ENCODE measurements at regions not wholly inside any gene's neighbourhood (a gene's known extent, or its start where the extent isn't known, plus 50 kb on each side); places are given as distances from the start of the nearest gene placed in this dataset.

DNA sequence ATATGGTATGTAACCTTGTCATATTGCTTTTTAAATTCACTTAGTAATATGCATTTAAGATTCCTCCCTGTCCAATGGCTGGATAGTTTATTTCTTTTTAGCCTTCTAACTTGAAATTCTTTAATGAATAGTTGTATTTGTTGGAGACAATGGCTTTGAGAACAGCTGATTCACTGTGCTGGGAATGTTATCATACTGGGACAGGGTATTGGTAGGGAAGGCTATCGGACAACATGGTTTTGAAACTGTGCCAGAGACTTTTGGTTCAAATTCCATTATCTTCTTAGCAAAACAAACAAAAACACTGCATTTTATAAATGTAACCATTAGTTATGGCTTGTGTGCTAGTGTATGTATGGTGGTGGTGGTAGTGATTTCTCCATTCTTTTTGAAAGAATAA, 517.1 kb upstream of the ANKRD30A start:
- POLR2A ChIA-PET, result no interaction called here
- Mint-ChIP-seq H3K4me1 (ENCODE audit: low read depth) (no peaks in the 10 kb centered on the region), H3K27ac (no peak overlapping the region), H3K4me3 (no peak overlapping the region), H3K36me3 (ENCODE audit: low read depth) (no peaks in the 10 kb centered on the region), H3K27me3 (no peaks in the 10 kb centered on the region), H3K9me3 (peaks cover 2% of the 10 kb centered on the region)
- no peak for TF ChIP-seq CTCF (IDR thresholded peaks at IDR 0.05)
- CTCF ChIA-PET, result no interaction called here
- intact Hi-C loops (cut with micrococcal nuclease), result no loop called here
- DNase-seq (no peak), ATAC-seq (no peak)

GRCh38 chr10:36606234-36606839, 519.1 kb upstream of the ANKRD30A start:
- DNase-seq (no peak), ATAC-seq (no peak)
- intact Hi-C loops (cut with micrococcal nuclease), result no loop called here
- CTCF ChIA-PET, result no interaction called here
- Mint-ChIP-seq H3K36me3 (ENCODE audit: low read depth) (no peaks in the 10 kb centered on the region), H3K4me3 (no peak overlapping the region), H3K27me3 (no peaks in the 10 kb centered on the region), H3K9me3 (peaks cover 2% of the 10 kb centered on the region), H3K27ac (no peak overlapping the region), H3K4me1 (ENCODE audit: low read depth) (no peaks in the 10 kb centered on the region)
- POLR2A ChIA-PET, result no interaction called here
- no peak for TF ChIP-seq CTCF (IDR thresholded peaks at IDR 0.05)

- POLR2A ChIA-PET, result no interaction called here
- TF ChIP-seq CTCF (IDR thresholded peaks at IDR 0.05), result no peak
- no peak overlapping the region for H3K4me3 Mint-ChIP-seq
Observed at GRCh38 chr10:36604316-36604715, 521.1 kb upstream of the ANKRD30A start.

DNA sequence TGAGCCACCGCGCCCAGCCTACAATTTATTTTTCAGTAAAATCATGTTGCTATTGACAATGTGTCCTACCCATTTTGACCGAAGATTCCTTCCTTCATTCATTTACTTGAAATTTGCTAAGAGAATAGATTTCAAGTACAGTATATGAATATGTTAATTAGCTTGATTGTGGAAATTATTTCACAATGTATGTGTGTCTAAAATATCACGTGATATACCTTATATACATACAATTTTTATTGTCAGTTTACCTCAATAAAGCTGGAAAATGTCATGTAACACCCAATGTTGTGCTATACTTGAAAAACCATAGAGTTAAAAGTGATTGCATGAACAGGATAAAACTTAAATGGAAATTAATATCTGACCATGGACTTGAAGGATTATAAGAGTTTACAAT, 521.7 kb upstream of the ANKRD30A start:
- H3K9me3 Mint-ChIP-seq, result peaks cover 2% of the 10 kb centered on the region
- no peak for DNase-seq
- no peaks in the 10 kb centered on the region for H3K36me3 Mint-ChIP-seq (ENCODE audit: low read depth)
- no peak overlapping the region for H3K4me3 Mint-ChIP-seq
- intact Hi-C loops (cut with micrococcal nuclease), result no loop called here
- H3K27ac Mint-ChIP-seq, result no peak overlapping the region
- ChIA-PET POLR2A (no interaction called here), CTCF (no interaction called here)
- H3K4me1 Mint-ChIP-seq (ENCODE audit: low read depth), result no peaks in the 10 kb centered on the region
- TF ChIP-seq CTCF (IDR thresholded peaks at IDR 0.05), result no peak
- no peak for ATAC-seq
- no peaks in the 10 kb centered on the region for H3K27me3 Mint-ChIP-seq

More at GRCh38 chr10:36604316-36604715, 521.1 kb upstream of the ANKRD30A start:
- DNase-seq, result no peak
- H3K4me1 Mint-ChIP-seq (ENCODE audit: low read depth), result no peaks in the 10 kb centered on the region
- H3K27me3 Mint-ChIP-seq, result no peaks in the 10 kb centered on the region
- intact Hi-C loops (cut with micrococcal nuclease), result no loop called here
- H3K36me3 Mint-ChIP-seq (ENCODE audit: low read depth), result no peaks in the 10 kb centered on the region
- CTCF ChIA-PET, result no interaction called here
- no peak overlapping the region for H3K27ac Mint-ChIP-seq
- H3K9me3 Mint-ChIP-seq, result peaks cover 2% of the 10 kb centered on the region
- no peak for ATAC-seq

DNA sequence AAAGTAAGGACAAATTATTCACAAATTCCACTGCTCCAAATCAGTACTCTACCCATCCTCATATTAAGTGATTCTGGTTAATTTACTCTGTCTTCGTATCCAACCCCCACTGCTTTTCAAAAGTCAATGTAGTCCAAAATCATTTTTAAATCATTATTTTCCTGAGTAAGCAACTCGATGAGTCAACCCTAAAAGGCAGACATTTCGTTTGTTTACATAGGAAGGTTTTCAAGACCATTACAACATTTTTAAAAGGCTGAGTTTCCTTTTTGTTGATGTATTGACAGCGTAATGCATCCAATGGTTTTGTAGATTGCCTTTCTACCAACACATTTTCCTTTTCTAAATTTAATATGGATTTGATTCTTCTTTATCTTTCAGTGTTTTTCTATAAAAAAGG, 523.0 kb upstream of the ANKRD30A start:
- POLR2A ChIA-PET, result no interaction called here
- CTCF ChIA-PET, result no interaction called here
- no peaks in the 10 kb centered on the region for H3K36me3 Mint-ChIP-seq (ENCODE audit: low read depth)
- ATAC-seq (no peak), DNase-seq (no peak)
- no peak for TF ChIP-seq CTCF (IDR thresholded peaks at IDR 0.05)
- intact Hi-C loops (cut with micrococcal nuclease), result no loop called here
- H3K27me3 Mint-ChIP-seq, result no peaks in the 10 kb centered on the region
- H3K4me1 Mint-ChIP-seq (ENCODE audit: low read depth), result no peaks in the 10 kb centered on the region
- H3K27ac Mint-ChIP-seq, result no peak overlapping the region
- no peak overlapping the region for H3K4me3 Mint-ChIP-seq
- H3K9me3 Mint-ChIP-seq, result peaks cover 4% of the 10 kb centered on the region
